ENCODE measurements at regions not wholly inside any gene's neighbourhood (a gene's known extent, or its start where the extent isn't known, plus 50 kb on each side); places are given as distances from the start of the nearest gene placed in this dataset.

- H3K4me1 Mint-ChIP-seq = no peaks in the 10 kb centered on the region
- no peak for DNase-seq (ENCODE audit: low spot score)
- no peaks in the 10 kb centered on the region for H3K36me3 Mint-ChIP-seq
- Histone ChIP-seq H3K4me2 (no peak overlapping the region), H3K4me1 (no peaks in the 10 kb centered on the region), H4K20me1 (ENCODE audit: low read depth) (no peaks in the 10 kb centered on the region), H3K4me3 (no peak overlapping the region), H3F3A (ENCODE audit: low read depth) (no peaks in the 10 kb centered on the region), H3K36me3 (no peaks in the 10 kb centered on the region), H3K27ac (no peak overlapping the region), H3K79me2 (ENCODE audit: low read depth) (no peaks in the 10 kb centered on the region), H3K9me3 (ENCODE audit: low read depth) (no peaks in the 10 kb centered on the region), H2AFZ (replicated peaks) (no peak overlapping the region), H3K27me3 (no peaks in the 10 kb centered on the region), H3K9ac (no peak overlapping the region)
- no peak overlapping the region for H3K4me3 Mint-ChIP-seq
- H3K27me3 Mint-ChIP-seq (ENCODE audit: insufficient read depth, low read depth) = peaks cover 3% of the 10 kb centered on the region
- TF ChIP-seq EZH2phosphoT487 (IDR thresholded peaks at IDR 0.05) (no peak), EZH2 (IDR thresholded peaks at IDR 0.05) (no peak)
- TF ChIP-seq, protein P1, sequence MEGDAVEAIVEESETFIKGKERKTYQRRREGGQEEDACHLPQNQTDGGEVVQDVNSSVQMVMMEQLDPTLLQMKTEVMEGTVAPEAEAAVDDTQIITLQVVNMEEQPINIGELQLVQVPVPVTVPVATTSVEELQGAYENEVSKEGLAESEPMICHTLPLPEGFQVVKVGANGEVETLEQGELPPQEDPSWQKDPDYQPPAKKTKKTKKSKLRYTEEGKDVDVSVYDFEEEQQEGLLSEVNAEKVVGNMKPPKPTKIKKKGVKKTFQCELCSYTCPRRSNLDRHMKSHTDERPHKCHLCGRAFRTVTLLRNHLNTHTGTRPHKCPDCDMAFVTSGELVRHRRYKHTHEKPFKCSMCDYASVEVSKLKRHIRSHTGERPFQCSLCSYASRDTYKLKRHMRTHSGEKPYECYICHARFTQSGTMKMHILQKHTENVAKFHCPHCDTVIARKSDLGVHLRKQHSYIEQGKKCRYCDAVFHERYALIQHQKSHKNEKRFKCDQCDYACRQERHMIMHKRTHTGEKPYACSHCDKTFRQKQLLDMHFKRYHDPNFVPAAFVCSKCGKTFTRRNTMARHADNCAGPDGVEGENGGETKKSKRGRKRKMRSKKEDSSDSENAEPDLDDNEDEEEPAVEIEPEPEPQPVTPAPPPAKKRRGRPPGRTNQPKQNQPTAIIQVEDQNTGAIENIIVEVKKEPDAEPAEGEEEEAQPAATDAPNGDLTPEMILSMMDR (IDR thresholded peaks at IDR 0.05) = no peak
- no peaks in the 10 kb centered on the region for H3K9me3 Mint-ChIP-seq
- H3K27ac Mint-ChIP-seq = no peak overlapping the region
Observed at GRCh38 chr2:186977433-186978045, 128.6 kb upstream of the ZSWIM2 start.

GRCh38 chr2:186976329-186976728 lies 127.4 kb upstream of the ZSWIM2 start:
- Mint-ChIP-seq H3K36me3 (no peaks in the 10 kb centered on the region), H3K4me1 (no peaks in the 10 kb centered on the region), H3K27ac (no peak overlapping the region), H3K9me3 (no peaks in the 10 kb centered on the region), H3K27me3 (ENCODE audit: insufficient read depth, low read depth) (peaks cover 3% of the 10 kb centered on the region), H3K4me3 (no peak overlapping the region)
- Histone ChIP-seq H2AFZ (replicated peaks) (no peak overlapping the region), H3K27ac (no peak overlapping the region), H3K4me2 (no peak overlapping the region), H3K36me3 (no peaks in the 10 kb centered on the region), H3F3A (ENCODE audit: low read depth) (no peaks in the 10 kb centered on the region), H3K79me2 (ENCODE audit: low read depth) (no peaks in the 10 kb centered on the region), H3K9ac (no peak overlapping the region), H3K9me3 (ENCODE audit: low read depth) (no peaks in the 10 kb centered on the region), H4K20me1 (ENCODE audit: low read depth) (no peaks in the 10 kb centered on the region), H3K4me3 (no peak overlapping the region), H3K27me3 (no peaks in the 10 kb centered on the region), H3K4me1 (no peaks in the 10 kb centered on the region)
- DNase-seq (ENCODE audit: low spot score) = no peak
- TF ChIP-seq EZH2phosphoT487 (IDR thresholded peaks at IDR 0.05) = no peak

DNA sequence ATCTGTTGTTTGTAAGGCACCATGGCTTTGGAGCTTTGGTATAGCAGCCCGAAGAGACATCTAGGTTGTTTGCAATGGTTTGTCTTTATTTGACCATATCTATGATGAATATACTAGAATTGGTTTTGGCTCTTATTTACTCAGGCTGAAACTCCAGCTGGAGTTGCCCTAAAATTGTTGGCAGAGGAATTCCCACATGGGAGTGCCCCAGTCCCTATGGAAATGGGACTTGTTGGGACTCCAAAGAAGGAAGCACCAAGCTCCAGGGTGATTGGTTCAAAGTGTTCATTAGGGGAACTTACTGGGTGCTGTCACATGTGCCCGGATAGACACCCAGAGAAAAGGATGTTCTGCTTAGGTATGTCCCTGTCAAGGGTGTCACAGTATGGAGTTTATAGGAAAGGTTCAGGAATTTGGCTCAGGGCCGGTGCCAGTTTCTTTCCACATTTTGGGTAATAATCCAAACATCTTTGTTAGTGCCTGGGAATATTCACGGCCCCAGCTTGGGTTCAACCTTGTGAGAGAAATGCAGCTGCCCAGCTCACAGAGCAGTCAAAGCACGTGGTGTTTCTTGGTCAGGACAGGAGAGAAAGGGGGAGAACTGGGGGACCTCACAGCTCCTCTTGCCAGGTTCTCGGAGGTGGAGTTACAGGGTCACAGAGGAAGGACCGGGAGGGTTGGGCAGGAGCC lies 123.5 kb upstream of the ZSWIM2 start:
- Histone ChIP-seq H3K27me3 (no peaks in the 10 kb centered on the region), H3K9me3 (ENCODE audit: low read depth) (no peaks in the 10 kb centered on the region), H3K4me2 (no peak overlapping the region), H3F3A (ENCODE audit: low read depth) (no peaks in the 10 kb centered on the region), H3K27ac (no peak overlapping the region), H3K79me2 (ENCODE audit: low read depth) (no peaks in the 10 kb centered on the region), H4K20me1 (ENCODE audit: low read depth) (no peaks in the 10 kb centered on the region), H3K4me3 (no peak overlapping the region), H3K9ac (no peak overlapping the region), H2AFZ (replicated peaks) (no peak overlapping the region), H3K36me3 (no peaks in the 10 kb centered on the region), H3K4me1 (no peaks in the 10 kb centered on the region)
- peaks cover 3% of the 10 kb centered on the region for H3K27me3 Mint-ChIP-seq (ENCODE audit: insufficient read depth, low read depth)
- H3K9me3 Mint-ChIP-seq = no peaks in the 10 kb centered on the region
- H3K27ac Mint-ChIP-seq = no peak overlapping the region
- H3K4me3 Mint-ChIP-seq = no peak overlapping the region
- H3K36me3 Mint-ChIP-seq = no peaks in the 10 kb centered on the region
- TF ChIP-seq EZH2 (IDR thresholded peaks at IDR 0.05) (no peak), EZH2phosphoT487 (IDR thresholded peaks at IDR 0.05) (no peak)
- TF ChIP-seq, protein P1 (IDR thresholded peaks at IDR 0.05) = no peak
- no peak for DNase-seq (ENCODE audit: low spot score)
- H3K4me1 Mint-ChIP-seq = no peaks in the 10 kb centered on the region

DNA sequence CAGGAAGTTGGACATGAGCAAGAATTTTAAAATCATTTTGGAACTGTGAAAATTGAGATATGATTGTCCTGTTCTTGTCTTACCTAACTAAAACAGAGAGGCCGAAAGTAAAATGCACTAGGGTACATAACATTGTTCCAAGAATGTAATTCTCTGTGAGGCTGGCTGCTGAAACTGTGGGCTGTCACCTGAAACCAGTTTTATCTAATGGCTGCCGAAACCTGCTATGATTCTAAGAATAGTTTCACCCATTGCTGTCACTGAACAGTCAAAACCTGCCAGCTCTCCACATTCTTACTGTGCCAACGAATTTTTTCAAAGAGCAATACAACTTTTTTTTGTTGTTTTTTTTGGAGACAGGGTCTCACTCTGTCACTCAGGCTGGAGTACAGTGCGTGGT lies 119.3 kb upstream of the ZSWIM2 start:
- Histone ChIP-seq H3K9ac (no peak overlapping the region), H3F3A (ENCODE audit: low read depth) (no peaks in the 10 kb centered on the region), H3K4me1 (no peaks in the 10 kb centered on the region), H2AFZ (replicated peaks) (no peak overlapping the region), H3K27me3 (no peaks in the 10 kb centered on the region), H3K79me2 (ENCODE audit: low read depth) (no peaks in the 10 kb centered on the region), H3K9me3 (ENCODE audit: low read depth) (no peaks in the 10 kb centered on the region), H3K4me3 (no peak overlapping the region), H3K36me3 (no peaks in the 10 kb centered on the region), H4K20me1 (ENCODE audit: low read depth) (no peaks in the 10 kb centered on the region), H3K27ac (no peak overlapping the region), H3K4me2 (no peak overlapping the region)
- no peak overlapping the region for H3K27ac Mint-ChIP-seq
- no peaks in the 10 kb centered on the region for H3K27me3 Mint-ChIP-seq (ENCODE audit: insufficient read depth, low read depth)
- TF ChIP-seq EZH2phosphoT487 (IDR thresholded peaks at IDR 0.05) (no peak), EZH2 (IDR thresholded peaks at IDR 0.05) (no peak)
- TF ChIP-seq, protein P1 (IDR thresholded peaks at IDR 0.05) = no peak
- DNase-seq (ENCODE audit: low spot score) = no peak
- no peak overlapping the region for H3K4me3 Mint-ChIP-seq
- H3K4me1 Mint-ChIP-seq = no peaks in the 10 kb centered on the region
- H3K36me3 Mint-ChIP-seq = no peaks in the 10 kb centered on the region
- no peaks in the 10 kb centered on the region for H3K9me3 Mint-ChIP-seq

Measured in neural progenitor cell (in vitro differentiated cells).